Activated effector memory CD4-positive, alpha-beta T cell treated with anti-CD3 and anti-CD28 coated beads, Interleukin-2, amount 50 U/mL, for 16 hours (primary cell): ENCODE measurements at regions not wholly inside any gene's neighbourhood (a gene's known extent, or its start where the extent isn't known, plus 50 kb on each side); places are given as distances from the start of the nearest gene placed in this dataset.
A peak's percentile ranks its signal among the peaks of the same experiment; 100 is the strongest.
"Not testable (repeated sequence)": the region's sequence is repeated elsewhere in the genome, so short reads cannot be mapped to it uniquely, and the experiment has no call there.

ENCODE experiments used
- DNase-seq: peaks from one replicate; pipeline ENCODE4 v3.0.0-alpha.2; 2020

DNA sequence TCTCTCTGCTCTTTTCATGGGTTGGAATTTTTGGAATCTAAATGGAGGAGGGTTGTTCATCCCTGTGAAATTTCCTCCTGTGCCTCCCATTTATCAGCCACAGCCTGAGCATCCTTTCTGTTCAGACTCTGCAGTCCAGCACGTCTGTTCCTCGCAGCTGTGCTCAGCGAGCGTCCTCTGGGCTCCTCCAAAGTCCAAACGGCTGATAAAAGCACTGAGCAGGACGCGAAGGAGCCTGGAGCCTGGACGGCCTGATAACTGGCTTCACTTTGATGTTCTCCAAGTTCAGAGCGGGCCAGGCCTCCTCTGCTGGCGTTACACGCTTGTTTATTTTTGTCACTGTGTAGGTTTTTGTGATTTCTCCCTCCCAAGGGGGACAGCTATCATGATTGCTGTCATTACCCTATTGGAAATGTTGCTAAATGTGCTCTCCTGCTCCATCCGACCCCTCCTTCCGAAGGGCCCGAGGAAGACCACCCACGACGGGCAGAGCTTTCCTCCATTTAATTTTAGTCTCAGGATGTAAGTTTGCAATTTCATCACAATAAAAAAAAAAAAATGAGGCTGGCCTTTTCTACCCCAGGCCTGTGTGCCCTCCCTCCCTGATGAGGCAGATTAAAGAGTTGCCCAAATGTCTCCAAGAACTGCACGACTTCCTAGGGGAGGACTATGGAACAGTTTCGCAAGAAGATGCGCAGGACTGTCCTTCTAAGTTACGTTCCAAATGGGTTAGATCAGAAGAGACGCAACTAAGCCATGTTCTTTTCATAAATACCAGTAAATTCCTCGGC is 290.5 kb upstream of the FOXF1 start:
- DNase-seq: no peak

DNA sequence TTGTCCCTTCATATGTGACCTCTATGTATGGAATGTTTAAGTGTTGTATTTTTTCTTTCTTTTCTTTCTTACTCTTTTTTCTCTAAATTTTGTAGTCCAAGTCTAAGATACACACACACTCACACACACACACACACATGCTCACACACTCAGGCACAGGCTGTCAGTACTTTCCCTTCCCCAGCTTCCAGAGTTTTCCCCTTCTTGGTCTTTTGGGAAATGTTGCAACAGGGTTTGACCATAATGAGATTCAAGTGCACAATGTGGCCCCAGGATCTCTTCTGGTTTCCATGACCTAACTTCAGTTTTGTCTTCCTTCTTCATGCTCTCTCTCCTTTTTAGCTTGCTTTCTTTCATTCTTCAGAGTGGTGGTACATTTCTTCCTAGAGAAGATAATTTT is 289.8 kb upstream of the FOXF1 start:
- DNase-seq: no peak

DNA sequence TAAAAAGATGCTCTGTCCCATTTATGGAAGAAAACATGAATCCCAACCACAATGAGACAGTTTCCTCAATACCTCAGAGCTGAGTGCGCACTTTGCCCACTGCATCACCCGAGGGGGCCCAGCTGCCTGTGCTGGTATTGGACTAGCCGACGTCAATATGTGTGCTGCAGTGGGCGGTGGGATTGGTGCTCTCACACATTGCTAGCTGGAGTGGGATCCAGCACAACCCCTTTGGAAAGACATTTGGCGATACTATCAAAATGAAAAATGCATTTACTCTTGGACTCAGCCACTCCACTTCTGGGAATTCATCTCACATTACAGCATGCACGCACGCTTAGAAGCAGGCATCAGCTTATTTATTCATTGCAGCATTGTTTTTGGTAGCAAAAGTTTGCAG is 289.2 kb upstream of the FOXF1 start:
- DNase-seq: no peak

DNA sequence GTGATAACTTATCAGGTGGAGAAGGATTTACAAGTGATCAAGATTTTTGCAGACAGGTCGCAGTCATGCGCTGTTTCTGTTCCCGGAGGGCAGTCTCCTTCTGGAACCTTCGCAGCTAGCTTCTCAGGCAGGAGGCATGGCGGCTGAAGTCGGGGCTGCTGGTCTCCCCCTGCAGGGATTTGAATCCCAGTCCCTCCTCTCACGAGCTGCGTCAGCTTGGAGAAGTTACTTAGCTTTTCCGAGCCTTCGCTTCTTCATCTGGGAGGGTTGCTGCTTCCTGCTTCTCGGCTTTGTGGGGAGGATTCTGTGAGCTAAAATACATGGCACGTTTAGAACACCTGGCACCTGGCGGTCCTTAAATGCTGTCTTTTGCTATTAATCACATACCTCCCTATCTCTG is 287.8 kb upstream of the FOXF1 start:
- DNase-seq: peak; percentile 33

DNA sequence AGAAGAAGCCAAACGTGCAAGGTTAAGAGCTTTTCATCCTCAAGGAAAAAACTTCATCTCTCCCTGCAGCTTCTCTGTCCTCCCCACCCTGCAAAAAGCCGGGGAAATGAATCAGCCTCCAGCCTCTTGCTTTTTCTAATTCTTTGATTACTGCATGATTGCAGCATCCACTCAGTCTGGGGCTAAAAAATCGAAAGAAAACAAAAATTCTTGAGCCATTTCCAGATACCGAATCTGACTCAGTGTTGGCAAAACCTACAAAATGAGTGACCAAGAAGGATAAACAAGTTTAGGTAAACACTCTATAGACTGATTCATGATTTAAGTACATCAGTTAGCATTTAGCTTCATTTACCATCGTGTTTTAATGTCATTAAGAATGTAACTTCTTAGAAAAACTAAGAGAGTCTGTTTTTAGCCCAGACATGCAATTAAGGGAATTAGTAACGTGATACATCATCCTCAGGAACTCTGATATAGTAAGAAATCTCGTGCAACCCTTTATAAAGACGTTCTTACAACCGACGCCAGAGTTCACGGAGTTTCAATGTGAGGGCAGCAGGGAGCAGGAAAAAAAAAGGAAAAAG is 287.3 kb upstream of the FOXF1 start:
- DNase-seq: no peak

DNA sequence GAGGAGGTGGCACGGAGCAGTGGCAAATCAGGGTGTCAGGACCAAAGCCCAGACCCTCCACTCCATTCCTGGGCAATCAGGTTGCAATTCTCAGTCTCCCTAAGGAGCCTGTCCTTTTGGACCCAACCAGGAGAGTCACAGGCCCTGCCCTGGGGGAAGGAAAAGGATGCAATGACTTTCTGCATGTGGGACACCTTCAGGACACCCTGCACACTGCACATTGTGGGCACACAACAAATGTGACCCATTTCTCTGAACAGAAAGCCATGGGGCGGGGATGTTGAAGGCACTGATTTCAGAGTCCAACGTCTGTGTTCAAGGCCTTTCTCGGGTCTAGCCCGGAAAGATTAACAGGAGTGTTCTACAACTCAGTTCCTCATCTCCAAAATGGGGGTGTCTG is 286.2 kb upstream of the FOXF1 start:
- DNase-seq: peak; percentile 34

DNA sequence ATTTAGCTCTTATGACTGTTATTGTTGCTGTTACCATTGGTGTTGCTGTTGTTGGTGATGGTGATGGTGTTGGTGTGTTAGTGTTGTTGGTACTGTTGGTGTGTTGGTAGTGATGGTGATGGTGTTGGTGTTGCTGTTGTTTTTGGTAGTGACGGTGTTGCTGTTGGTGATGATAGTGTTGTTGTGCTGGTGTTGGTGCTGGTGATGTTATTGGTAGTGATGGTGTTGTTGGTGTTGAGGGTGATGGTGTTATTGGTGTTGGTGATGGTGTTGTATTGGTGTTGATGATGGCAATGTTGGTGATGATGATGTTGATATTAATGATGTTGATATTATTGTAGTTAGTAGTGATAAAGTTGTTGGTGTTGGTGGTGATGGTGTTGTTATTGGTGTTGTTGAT is 285.7 kb upstream of the FOXF1 start:
- DNase-seq: no peak

DNA sequence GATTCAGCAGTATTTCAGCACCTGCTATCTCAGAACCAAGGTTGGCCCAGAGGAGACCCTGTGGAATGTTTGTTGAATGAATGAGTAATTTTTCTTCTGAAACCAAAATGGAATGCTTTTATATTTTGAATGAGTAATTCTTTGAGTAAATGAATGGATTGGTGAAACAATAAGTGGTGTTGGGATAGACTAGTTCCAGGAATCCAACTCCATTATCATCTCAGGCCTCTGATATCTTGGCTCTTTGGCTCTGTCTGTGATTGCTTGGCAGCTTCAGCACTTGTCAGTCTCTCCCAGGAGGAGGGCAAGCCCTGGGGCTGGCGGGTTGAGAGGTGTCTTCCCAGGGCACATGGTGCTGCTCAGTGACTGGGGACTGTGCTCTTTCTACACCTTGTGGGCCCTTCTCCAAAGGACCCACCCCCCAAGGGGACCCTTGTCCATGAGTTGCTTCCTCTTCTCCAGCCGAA is 284.4 kb upstream of the FOXF1 start:
- no peak for DNase-seq

DNA sequence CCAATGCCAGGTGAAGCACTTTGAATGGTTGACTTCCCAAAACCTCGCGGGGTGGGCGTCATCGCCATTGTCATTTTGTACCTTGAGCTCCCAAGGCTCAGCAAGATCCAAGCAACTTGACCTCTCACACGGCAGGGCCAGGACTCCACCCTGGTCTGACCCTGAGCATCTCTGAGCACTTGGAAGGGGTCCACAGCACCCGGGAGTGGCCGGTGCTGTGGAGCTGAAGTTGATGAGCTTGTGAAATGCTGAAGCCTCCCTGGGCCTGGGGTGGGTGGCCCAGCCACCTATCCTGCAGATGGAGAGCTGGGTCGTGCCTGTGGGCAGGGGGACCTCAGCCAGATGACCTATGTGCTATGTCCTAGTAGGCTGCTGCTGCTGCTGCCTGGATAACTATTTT is 283.3 kb upstream of the FOXF1 start:
- DNase-seq: peak; percentile 36

DNA sequence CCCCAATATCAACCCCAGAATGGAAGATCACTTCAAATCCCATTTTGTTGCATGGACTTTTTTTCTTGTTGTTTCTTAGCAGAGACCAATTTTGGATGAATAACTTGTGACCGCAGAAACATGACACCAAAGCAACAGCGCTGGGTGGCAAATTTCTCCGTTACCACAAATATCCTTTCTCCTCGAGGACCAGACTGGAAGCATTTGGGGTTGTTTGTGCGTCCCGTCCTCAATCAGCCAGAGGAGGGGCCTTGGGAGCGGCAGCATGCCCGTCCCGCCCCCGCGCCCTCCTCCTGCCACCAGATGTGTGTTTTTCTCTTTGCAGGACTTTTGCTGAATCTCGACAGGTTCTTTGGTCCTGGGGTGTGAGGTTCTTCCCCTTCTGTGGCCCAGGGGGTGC is 282.5 kb upstream of the FOXF1 start:
- DNase-seq: no peak

DNA sequence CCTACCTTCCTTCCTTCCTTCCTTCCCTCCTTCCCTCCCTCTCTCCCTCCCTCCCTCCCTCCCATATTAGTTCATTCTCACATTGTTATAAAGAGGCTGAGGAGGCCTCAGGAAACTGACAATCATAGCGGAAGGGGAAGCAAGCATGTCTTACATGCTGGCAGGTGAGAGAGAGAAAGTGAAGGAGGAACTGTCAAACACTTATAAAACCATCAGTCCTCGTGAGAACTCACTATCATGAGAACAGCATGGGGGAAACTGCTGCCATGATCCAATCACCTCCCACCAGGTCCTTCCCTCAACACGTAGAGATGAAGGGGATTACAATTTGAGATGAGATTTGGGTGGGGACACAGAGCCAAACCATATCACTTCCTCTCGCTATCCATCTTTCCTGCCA is 281.6 kb upstream of the FOXF1 start:
- no peak for DNase-seq

DNA sequence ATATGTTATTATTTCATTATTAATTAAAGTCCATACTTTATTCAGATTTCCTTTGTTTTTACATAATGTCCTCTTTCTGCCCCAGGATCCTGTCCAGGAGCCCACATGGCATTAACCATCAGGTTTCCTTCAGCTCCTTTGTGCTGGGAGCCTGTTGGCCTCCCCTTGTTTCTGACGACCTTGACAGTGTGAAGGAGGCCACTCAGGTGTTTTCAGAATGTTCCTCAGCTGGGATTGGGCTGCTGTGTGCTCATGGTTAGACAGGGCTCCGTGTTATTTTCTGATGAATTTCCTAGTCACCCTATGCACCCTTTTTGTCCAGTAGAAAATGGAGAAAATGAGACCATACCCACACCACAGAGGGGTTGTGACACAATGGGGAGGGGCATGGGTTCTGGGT is 281.0 kb upstream of the FOXF1 start:
- no peak for DNase-seq

DNA sequence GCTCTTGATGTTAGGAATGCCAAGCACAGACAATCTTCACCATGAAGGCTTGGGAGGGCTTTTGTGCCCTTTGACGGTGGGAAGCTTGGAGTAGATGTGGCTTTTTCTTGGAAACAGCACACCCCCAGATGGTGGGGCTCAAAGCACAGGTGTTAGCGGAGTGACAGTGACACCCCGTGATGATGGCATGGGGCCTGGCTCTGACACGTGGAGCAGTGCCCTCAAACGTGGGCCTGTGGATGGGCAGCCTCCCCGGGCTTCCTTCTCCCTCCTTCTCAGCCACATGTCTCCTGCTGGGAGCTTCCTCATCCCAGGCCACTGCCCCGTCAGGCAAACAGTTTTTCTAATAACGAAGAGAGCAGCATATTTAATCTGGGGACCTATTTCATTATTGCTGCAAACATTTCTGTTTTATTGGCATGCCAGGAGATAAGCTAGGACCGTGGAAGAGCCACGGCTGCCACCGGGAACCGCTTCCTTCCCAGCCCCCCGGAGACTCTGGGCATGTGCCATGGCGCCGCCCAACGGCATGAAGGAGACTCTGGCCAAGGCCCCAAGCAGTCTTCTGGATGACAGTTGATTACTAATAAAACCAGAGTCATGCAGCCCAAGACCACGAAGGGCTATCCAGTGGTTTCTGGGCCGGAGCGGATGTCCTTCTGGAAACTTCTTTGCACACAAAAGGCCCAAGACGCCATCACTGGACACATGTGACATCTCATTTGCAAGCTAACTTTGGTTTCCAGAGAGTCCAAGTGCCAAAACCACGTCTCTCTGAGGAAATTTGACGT is 280.3 kb upstream of the FOXF1 start:
- peak; percentile 52 for DNase-seq

DNA sequence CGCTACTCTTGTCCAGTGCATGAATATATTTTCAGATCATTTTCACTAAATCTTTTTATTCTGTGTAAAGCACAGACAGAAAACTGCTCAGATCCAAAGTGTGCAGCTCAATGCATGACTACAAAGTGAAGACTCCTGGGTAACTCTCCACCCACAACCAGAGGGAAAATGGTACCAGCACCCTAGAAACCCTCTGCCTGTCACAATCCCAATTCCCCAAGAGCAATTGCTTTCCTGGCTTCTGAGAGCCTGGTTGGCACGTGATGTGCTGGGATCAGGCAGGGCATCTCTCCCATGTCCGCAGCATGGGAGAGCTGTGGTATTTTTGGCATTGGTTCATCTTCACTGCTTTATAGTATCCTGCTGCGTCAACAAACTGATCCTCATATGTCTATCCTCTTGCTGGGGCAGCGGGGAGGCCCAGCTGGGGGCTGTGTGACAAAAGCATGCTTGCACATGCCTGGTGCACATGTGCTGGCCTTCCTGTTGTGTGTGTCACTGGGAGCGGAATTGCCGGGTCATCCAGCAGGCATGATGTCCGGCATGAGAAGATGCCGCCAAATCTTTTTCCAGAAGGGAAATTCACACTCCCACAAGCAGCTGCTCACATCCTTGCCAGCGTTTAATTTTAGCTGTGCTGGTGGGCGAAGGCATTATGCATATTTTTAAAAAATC is 278.9 kb upstream of the FOXF1 start:
- DNase-seq: no peak

DNA sequence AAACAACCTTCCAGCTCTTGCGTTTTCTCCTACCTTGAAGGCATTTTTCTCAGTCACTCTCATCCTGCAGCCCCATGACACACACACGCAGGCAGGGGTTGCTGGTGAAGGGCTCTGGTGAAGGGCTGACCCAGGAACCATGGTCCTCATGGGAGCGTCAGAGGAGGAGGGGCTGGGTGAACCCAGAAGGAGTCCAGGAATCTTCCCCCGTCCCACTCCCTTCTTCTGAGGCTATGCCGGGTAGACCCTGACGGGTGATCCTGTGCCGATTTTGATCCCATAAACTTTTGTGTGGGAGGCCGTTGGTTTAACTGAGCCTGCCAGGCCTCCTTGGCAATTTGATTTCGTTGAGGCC is 278.4 kb upstream of the FOXF1 start:
- DNase-seq: no peak

DNA sequence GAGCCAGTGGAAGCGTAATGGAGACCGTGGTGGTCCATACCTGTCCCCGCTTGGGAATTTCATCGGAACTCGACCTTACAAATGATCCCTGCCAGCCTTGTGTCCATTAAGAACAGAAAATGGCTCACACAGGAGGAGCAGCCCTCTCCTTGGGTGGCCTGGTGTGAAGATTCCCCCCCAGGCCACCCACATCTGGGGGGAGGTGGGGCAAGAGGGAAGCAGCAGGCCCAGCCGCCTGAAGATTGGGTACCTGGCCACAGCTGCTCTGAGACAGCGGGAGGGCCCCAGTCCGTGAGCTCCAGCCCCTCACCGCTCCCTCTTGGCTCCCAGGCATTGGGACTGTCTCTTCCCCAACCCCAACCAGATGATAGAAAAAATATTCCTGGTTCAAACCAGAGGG is 277.8 kb upstream of the FOXF1 start:
- DNase-seq: no peak

DNA sequence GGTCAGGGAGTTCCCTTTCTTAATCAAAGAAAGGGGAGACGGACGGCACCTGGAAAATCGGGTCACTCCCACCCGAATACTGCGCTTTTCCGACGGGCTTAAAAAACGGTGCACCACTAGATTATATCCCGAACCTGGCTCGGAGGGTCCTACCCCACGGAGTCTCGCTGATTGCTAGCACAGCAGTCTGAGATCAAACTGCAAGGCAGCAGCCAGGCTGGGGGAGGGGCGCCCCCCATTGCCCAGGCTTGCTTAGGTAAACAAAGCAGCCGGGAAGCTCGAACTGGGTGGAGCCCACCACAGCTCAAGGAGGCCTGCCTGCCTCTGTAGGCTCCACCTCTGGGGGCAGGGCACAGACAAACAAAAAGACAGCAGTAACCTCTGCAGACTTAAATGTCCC is 276.8 kb upstream of the FOXF1 start:
- not testable (repeated sequence) for DNase-seq

DNA sequence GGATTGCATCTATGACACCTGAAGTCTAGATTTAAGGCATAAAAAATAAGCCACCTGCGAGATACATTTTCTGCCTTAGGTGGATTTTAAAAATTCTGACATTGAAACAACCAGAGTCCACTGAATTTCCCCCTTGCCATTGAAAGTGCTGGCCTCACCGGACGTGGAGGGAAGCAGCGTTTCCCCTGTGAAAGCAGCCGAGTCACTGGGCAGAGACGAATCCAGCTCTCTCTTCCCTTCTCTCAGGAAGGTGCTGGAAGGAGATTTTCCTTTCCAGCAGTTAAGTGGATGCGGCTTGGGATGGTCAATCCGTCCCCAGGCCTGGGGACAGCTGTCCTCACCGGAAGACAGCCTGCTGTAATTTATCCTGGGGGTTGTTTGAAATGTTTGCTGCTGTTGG is 270.9 kb upstream of the FOXF1 start:
- no peak for DNase-seq

DNA sequence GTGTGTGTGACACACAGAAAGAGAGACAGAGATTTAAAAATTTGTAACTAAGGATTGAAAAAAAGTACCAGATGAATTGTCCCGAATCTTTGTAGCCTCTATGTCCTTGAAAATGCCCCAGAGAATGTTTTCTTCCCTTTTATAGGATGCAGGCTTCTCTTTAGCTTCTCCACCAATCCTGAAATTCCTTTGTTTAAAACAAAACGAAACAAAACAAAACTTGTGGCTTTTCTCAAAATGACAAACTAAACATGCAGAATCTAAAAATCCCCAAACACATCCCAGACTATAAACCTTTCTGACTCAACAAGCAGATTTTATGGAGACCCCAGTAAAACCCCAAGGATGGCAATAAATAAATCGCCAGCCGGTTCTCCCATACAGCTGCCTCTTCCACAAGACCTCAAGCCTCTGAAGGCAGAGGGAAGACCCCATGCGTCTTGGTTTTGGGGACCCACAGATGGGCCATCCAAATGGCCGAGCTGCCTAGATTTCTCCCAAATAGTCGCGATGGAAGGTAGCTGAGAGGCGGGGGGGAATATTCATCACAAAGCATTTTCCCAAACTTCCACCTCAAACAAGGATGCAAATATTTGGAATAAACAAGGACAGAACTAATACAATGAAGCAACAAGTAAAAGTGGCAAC is 269.5 kb upstream of the FOXF1 start:
- no peak for DNase-seq

DNA sequence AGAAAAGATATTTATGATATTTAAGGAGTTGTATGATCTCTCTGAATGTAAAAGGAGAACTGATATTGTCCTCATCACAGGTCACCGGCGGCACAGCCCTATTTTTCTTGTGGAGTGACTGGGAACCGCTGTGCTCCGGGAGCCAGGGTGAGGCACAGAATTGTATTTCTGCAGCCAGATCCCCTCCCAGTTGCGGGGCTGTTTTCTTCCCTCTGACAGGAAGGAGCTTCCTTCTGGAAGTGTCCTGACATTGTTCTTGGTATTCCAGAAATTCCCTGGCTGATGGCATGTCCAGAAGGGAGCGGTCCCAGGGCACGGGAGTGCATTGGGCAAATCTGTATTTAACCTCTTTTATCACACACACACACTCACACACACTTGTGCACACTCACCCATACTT is 268.6 kb upstream of the FOXF1 start:
- no peak for DNase-seq

DNA sequence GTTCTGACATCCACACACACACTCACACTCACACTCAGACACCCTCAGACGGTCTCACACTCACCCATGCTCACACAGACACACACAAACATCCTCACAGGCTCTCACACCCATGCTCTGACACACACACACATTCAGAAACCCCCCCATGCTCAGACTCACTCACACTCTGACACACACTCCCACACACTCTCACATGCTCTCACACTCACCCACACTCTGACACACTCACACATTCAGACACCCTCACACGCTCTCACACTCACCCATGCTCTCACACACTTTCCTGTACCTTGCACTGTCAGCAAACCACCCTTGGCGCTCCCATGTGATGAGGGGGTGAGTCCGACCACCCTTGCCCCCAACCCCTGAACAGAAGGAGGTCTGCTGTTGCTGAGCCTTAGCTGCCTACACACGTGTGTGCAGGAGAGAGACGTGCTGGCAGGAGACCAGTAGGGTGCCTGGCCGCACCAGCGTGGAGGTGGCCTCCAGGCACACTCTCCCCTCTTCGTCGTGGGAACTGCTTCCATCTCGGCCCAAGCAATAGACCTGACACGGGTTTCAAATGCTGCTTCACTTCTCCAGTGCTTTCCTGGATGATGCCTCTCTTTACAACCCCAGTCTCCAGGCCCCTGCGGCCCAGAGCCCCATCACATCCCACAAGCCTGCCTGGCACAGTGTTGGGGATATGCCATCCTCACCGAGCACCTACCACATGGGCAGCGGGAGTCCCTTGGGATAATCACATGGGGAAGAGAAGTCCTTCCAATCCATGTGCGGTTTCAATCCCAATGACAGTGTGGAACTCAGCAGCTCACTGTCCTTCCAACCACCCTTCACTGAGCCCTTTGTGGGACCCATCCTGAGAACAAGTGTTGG is 267.8 kb upstream of the FOXF1 start:
- no peak for DNase-seq

DNA sequence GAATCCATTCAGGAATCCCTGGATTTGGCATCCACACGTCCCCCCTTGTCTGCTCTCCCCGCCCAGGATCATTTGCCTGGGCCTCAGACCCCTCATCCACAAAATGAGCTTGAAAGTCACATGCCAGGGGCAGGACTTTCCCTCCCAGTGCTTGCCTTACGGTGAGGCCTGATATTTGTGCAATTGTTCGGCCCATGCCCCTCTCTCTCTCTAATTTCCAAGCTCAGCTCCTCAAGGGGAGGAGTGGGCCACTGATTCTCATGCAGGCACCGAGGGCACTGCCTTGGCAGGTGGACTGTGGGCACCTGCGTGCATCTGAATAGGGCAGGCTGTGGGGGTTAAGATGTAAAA is 267.2 kb upstream of the FOXF1 start:
- no peak for DNase-seq
